ENCODE measurements at regions not wholly inside any gene's neighbourhood (a gene's known extent, or its start where the extent isn't known, plus 50 kb on each side); places are given as distances from the start of the nearest gene placed in this dataset.
"Not testable (repeated sequence)": the region's sequence is repeated elsewhere in the genome, so short reads cannot be mapped to it uniquely, and the experiment has no call there.

- CTCF ChIA-PET, result no interaction called here
- intact Hi-C loops (cut with micrococcal nuclease), result no loop called here
- no peaks in the 10 kb centered on the region for H3K27me3 Mint-ChIP-seq (ENCODE audit: low read depth)
- DNase-seq, result no peak
- no peaks in the 10 kb centered on the region for H3K4me1 Mint-ChIP-seq (ENCODE audit: low read depth)
- H3K9me3 Mint-ChIP-seq, result peaks cover 17% of the 10 kb centered on the region
- H3K4me3 Mint-ChIP-seq, result no peak overlapping the region
- no peak overlapping the region for H3K27ac Mint-ChIP-seq
- H3K36me3 Mint-ChIP-seq (ENCODE audit: low read depth), result no peaks in the 10 kb centered on the region
Measured at GRCh38 chr7:68627247-68627864, 970.9 kb upstream of the AUTS2 start.

GRCh38 chr7:68630914-68631313 lies 967.4 kb upstream of the AUTS2 start:
- intact Hi-C loops (cut with micrococcal nuclease); DNase-seq; CTCF ChIA-PET; H3K27me3 Mint-ChIP-seq (ENCODE audit: low read depth); H3K36me3 Mint-ChIP-seq (ENCODE audit: low read depth); H3K4me3 Mint-ChIP-seq; H3K27ac Mint-ChIP-seq; H3K4me1 Mint-ChIP-seq (ENCODE audit: low read depth): not testable (repeated sequence)
- peaks cover 13% of the 10 kb centered on the region for H3K9me3 Mint-ChIP-seq

- CTCF ChIA-PET, result no interaction called here
- Mint-ChIP-seq H3K27ac (no peak overlapping the region), H3K27me3 (ENCODE audit: low read depth) (peaks cover under 1% of the 10 kb centered on the region), H3K4me3 (no peak overlapping the region), H3K4me1 (ENCODE audit: low read depth) (no peaks in the 10 kb centered on the region), H3K9me3 (peaks cover 13% of the 10 kb centered on the region), H3K36me3 (ENCODE audit: low read depth) (no peaks in the 10 kb centered on the region)
- intact Hi-C loops (cut with micrococcal nuclease), result no loop called here
- no peak for DNase-seq
Measured at GRCh38 chr7:68640103-68640502, 958.2 kb upstream of the AUTS2 start.

GRCh38 chr7:68642727-68643126 lies 955.5 kb upstream of the AUTS2 start:
- Mint-ChIP-seq H3K27ac (no peak overlapping the region), H3K4me1 (ENCODE audit: low read depth) (no peaks in the 10 kb centered on the region), H3K36me3 (ENCODE audit: low read depth) (no peaks in the 10 kb centered on the region), H3K4me3 (no peak overlapping the region), H3K9me3 (peaks cover 21% of the 10 kb centered on the region), H3K27me3 (ENCODE audit: low read depth) (no peaks in the 10 kb centered on the region)
- CTCF ChIA-PET, result no interaction called here
- no peak for DNase-seq
- intact Hi-C loops (cut with micrococcal nuclease), result no loop called here

- Mint-ChIP-seq H3K9me3 (peaks cover 4% of the 10 kb centered on the region), H3K36me3 (ENCODE audit: low read depth) (no peaks in the 10 kb centered on the region), H3K27me3 (ENCODE audit: low read depth) (no peaks in the 10 kb centered on the region), H3K4me1 (ENCODE audit: low read depth) (no peaks in the 10 kb centered on the region), H3K4me3 (no peak overlapping the region), H3K27ac (no peak overlapping the region)
- DNase-seq, result no peak
- CTCF ChIA-PET, result no interaction called here
- intact Hi-C loops (cut with micrococcal nuclease), result no loop called here
Measured at GRCh38 chr7:68663392-68663791, 934.9 kb upstream of the AUTS2 start.

GRCh38 chr7:68671046-68671445 lies 927.2 kb upstream of the AUTS2 start:
- intact Hi-C loops (cut with micrococcal nuclease), result no loop called here
- no peak overlapping the region for H3K4me3 Mint-ChIP-seq
- no peak overlapping the region for H3K27ac Mint-ChIP-seq
- CTCF ChIA-PET, result no interaction called here
- H3K27me3 Mint-ChIP-seq (ENCODE audit: low read depth), result no peaks in the 10 kb centered on the region
- H3K9me3 Mint-ChIP-seq, result peaks cover 8% of the 10 kb centered on the region
- H3K36me3 Mint-ChIP-seq (ENCODE audit: low read depth), result no peaks in the 10 kb centered on the region
- DNase-seq, result no peak
- H3K4me1 Mint-ChIP-seq (ENCODE audit: low read depth), result no peaks in the 10 kb centered on the region

GRCh38 chr7:68671671-68672070 lies 926.6 kb upstream of the AUTS2 start:
- no peaks in the 10 kb centered on the region for H3K4me1 Mint-ChIP-seq (ENCODE audit: low read depth)
- CTCF ChIA-PET, result no interaction called here
- intact Hi-C loops (cut with micrococcal nuclease), result no loop called here
- peaks cover 8% of the 10 kb centered on the region for H3K9me3 Mint-ChIP-seq
- H3K36me3 Mint-ChIP-seq (ENCODE audit: low read depth), result no peaks in the 10 kb centered on the region
- H3K4me3 Mint-ChIP-seq, result no peak overlapping the region
- H3K27me3 Mint-ChIP-seq (ENCODE audit: low read depth), result no peaks in the 10 kb centered on the region
- no peak for DNase-seq
- no peak overlapping the region for H3K27ac Mint-ChIP-seq

- Mint-ChIP-seq H3K4me1 (ENCODE audit: low read depth) (no peaks in the 10 kb centered on the region), H3K4me3 (no peak overlapping the region), H3K27me3 (ENCODE audit: low read depth) (no peaks in the 10 kb centered on the region), H3K9me3 (peaks cover 13% of the 10 kb centered on the region), H3K36me3 (ENCODE audit: low read depth) (peaks cover 2% of the 10 kb centered on the region), H3K27ac (no peak overlapping the region)
- CTCF ChIA-PET, result no interaction called here
- no peak for DNase-seq
- intact Hi-C loops (cut with micrococcal nuclease), result no loop called here
Measured at GRCh38 chr7:68674826-68675225, 923.4 kb upstream of the AUTS2 start.

GRCh38 chr7:68676813-68677535 lies 921.3 kb upstream of the AUTS2 start:
- no peaks in the 10 kb centered on the region for H3K4me1 Mint-ChIP-seq (ENCODE audit: low read depth)
- H3K4me3 Mint-ChIP-seq, result no peak overlapping the region
- intact Hi-C loops (cut with micrococcal nuclease), result no loop called here
- DNase-seq, result no peak
- CTCF ChIA-PET, result no interaction called here
- H3K27ac Mint-ChIP-seq, result no peak overlapping the region
- peaks cover 2% of the 10 kb centered on the region for H3K36me3 Mint-ChIP-seq (ENCODE audit: low read depth)
- H3K9me3 Mint-ChIP-seq, result peaks cover 11% of the 10 kb centered on the region
- H3K27me3 Mint-ChIP-seq (ENCODE audit: low read depth), result no peaks in the 10 kb centered on the region

GRCh38 chr7:68678196-68678595 lies 920.1 kb upstream of the AUTS2 start:
- Mint-ChIP-seq H3K9me3 (peaks cover 11% of the 10 kb centered on the region), H3K4me3 (no peak overlapping the region), H3K4me1 (ENCODE audit: low read depth) (no peaks in the 10 kb centered on the region), H3K27ac (no peak overlapping the region), H3K27me3 (ENCODE audit: low read depth) (no peaks in the 10 kb centered on the region), H3K36me3 (ENCODE audit: low read depth) (peaks cover 2% of the 10 kb centered on the region)
- DNase-seq, result no peak
- intact Hi-C loops (cut with micrococcal nuclease), result no loop called here
- CTCF ChIA-PET, result no interaction called here

- Mint-ChIP-seq H3K9me3 (peaks cover 8% of the 10 kb centered on the region), H3K4me1 (ENCODE audit: low read depth) (no peaks in the 10 kb centered on the region), H3K27me3 (ENCODE audit: low read depth) (no peaks in the 10 kb centered on the region), H3K36me3 (ENCODE audit: low read depth) (peaks cover 2% of the 10 kb centered on the region), H3K27ac (no peak overlapping the region), H3K4me3 (no peak overlapping the region)
- CTCF ChIA-PET, result no interaction called here
- intact Hi-C loops (cut with micrococcal nuclease), result no loop called here
- DNase-seq, result no peak
Measured at GRCh38 chr7:68679459-68680234, 918.6 kb upstream of the AUTS2 start.

- intact Hi-C loops (cut with micrococcal nuclease), result no loop called here
- CTCF ChIA-PET, result no interaction called here
- H3K4me1 Mint-ChIP-seq (ENCODE audit: low read depth), result no peaks in the 10 kb centered on the region
- peaks cover 10% of the 10 kb centered on the region for H3K9me3 Mint-ChIP-seq
- no peaks in the 10 kb centered on the region for H3K27me3 Mint-ChIP-seq (ENCODE audit: low read depth)
- peaks cover 2% of the 10 kb centered on the region for H3K36me3 Mint-ChIP-seq (ENCODE audit: low read depth)
- no peak overlapping the region for H3K4me3 Mint-ChIP-seq
- H3K27ac Mint-ChIP-seq, result no peak overlapping the region
- no peak for DNase-seq
Measured at GRCh38 chr7:68680235-68680872, 917.9 kb upstream of the AUTS2 start.

Data from activated naive CD4-positive, alpha-beta T cell treated with anti-CD3 and anti-CD28 coated beads for 36 hours (primary cell).